ENCODE measurements at regions not wholly inside any gene's neighbourhood (a gene's known extent, or its start where the extent isn't known, plus 50 kb on each side); places are given as distances from the start of the nearest gene placed in this dataset.

DNA sequence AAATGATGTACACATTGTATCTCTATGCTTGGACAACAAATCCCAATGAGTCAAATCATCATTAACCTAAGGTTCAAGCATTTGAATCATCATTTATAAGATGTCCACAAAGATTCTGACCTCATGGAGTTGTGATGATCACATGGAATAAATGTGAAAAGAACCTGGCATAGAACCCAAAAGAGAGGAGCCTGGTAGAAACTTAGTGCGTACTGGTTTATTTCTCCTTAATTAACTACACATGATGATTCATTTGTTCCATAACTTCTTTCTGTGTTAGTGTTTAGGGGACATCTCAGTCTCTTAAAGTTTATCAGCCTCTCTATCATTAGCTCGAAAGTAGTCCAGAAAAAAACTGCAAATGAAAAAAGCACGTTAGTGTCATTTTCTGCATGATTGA lies 411.6 kb downstream of the BRINP1 start:
- Histone ChIP-seq H3K9me3 (ENCODE audit: insufficient read depth, low read depth, low read length) (no peaks in the 10 kb centered on the region), H3K4me3 (ENCODE audit: low read length, poor library complexity, severe bottlenecking) (no peak overlapping the region), H2AFZ (ENCODE audit: low read length) (no peak overlapping the region), H3F3A (ENCODE audit: low read depth) (no peaks in the 10 kb centered on the region), H3K9me2 (replicated peaks; ENCODE audit: low read depth, low read length) (no peaks in the 10 kb centered on the region), H4K20me1 (ENCODE audit: insufficient read depth, low read length, poor library complexity, severe bottlenecking) (no peaks in the 10 kb centered on the region), H3K27me3 (ENCODE audit: insufficient read depth, low read length, poor library complexity, severe bottlenecking) (no peaks in the 10 kb centered on the region), H3K4me2 (ENCODE audit: low read depth, low read length, poor library complexity, severe bottlenecking) (no peak overlapping the region), H3K79me2 (ENCODE audit: insufficient read depth, low read length) (no peaks in the 10 kb centered on the region), H3K36me3 (ENCODE audit: insufficient read depth, low read length) (no peaks in the 10 kb centered on the region), H3K4me1 (ENCODE audit: insufficient read depth, low read length, poor library complexity, severe bottlenecking) (no peaks in the 10 kb centered on the region), H3K9ac (ENCODE audit: low read depth, low read length, poor library complexity, severe bottlenecking) (no peak overlapping the region)
- no peak for TF ChIP-seq EZH2phosphoT487 (IDR thresholded peaks at IDR 0.05; ENCODE audit: borderline replicate concordance)
- TF ChIP-seq, protein P1, sequence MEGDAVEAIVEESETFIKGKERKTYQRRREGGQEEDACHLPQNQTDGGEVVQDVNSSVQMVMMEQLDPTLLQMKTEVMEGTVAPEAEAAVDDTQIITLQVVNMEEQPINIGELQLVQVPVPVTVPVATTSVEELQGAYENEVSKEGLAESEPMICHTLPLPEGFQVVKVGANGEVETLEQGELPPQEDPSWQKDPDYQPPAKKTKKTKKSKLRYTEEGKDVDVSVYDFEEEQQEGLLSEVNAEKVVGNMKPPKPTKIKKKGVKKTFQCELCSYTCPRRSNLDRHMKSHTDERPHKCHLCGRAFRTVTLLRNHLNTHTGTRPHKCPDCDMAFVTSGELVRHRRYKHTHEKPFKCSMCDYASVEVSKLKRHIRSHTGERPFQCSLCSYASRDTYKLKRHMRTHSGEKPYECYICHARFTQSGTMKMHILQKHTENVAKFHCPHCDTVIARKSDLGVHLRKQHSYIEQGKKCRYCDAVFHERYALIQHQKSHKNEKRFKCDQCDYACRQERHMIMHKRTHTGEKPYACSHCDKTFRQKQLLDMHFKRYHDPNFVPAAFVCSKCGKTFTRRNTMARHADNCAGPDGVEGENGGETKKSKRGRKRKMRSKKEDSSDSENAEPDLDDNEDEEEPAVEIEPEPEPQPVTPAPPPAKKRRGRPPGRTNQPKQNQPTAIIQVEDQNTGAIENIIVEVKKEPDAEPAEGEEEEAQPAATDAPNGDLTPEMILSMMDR (conservative IDR thresholded peaks at IDR 0.05; ENCODE audit: low read length), result no peak

DNA sequence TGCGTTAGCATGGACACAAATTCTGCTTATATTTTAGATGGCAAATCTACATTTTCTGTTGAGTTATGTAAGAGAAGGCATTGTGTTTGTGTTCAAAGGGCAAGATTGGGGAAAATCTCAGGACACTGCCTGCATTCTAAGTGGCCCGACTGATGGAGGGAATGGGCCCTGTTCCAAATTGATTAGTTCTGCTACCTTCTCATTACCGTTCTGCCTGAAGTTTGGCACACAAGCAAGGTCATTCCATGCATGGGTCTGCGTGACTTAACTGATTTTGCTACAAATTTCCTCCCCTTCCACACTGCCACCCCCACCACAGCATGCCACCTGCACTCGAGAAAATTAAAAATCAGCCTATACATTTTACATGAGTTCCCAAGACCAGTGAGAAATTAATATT lies 409.9 kb downstream of the BRINP1 start:
- no peaks in the 10 kb centered on the region for H3K79me2 ChIP-seq (ENCODE audit: insufficient read depth, low read length)

DNA sequence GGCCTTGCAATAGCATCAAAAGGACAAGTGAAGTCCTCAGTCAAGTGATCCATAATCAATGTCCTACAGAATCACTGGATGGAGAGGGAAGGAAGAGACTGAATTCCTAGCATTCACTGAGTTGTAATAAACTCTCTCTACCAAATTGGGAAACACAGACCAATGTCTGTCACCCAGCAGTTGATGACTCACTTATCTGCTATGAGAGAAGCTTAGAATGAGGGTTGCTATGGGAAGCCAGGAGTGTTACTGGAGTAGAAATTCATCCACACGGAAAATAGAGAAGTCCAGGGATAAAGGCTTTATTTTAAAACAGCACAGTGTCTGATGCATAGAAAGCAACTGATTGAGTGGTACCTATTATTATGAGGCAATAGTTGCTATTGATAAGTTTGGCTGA lies 407.4 kb downstream of the BRINP1 start:
- no peaks in the 10 kb centered on the region for H3K27me3 ChIP-seq (ENCODE audit: insufficient read depth, low read length, poor library complexity, severe bottlenecking)
- no peaks in the 10 kb centered on the region for H3K9me3 ChIP-seq (ENCODE audit: insufficient read depth, low read depth, low read length)
- no peak overlapping the region for H2AFZ ChIP-seq (ENCODE audit: low read length)
- no peak for TF ChIP-seq EZH2phosphoT487 (IDR thresholded peaks at IDR 0.05; ENCODE audit: borderline replicate concordance)
- TF ChIP-seq, protein P1 (conservative IDR thresholded peaks at IDR 0.05; ENCODE audit: low read length), result no peak
- no peak overlapping the region for H3K9ac ChIP-seq (ENCODE audit: low read depth, low read length, poor library complexity, severe bottlenecking)
- no peaks in the 10 kb centered on the region for H4K20me1 ChIP-seq (ENCODE audit: insufficient read depth, low read length, poor library complexity, severe bottlenecking)
- no peaks in the 10 kb centered on the region for H3K9me2 ChIP-seq (replicated peaks; ENCODE audit: low read depth, low read length)
- no peak overlapping the region for H3K4me2 ChIP-seq (ENCODE audit: low read depth, low read length, poor library complexity, severe bottlenecking)
- H3K4me3 ChIP-seq (ENCODE audit: low read length, poor library complexity, severe bottlenecking), result no peak overlapping the region
- H3K4me1 ChIP-seq (ENCODE audit: insufficient read depth, low read length, poor library complexity, severe bottlenecking), result no peaks in the 10 kb centered on the region
- no peaks in the 10 kb centered on the region for H3K79me2 ChIP-seq (ENCODE audit: insufficient read depth, low read length)
- H3K36me3 ChIP-seq (ENCODE audit: insufficient read depth, low read length), result no peaks in the 10 kb centered on the region
- H3F3A ChIP-seq (ENCODE audit: low read depth), result no peaks in the 10 kb centered on the region

More for the DNA sequence above, 409.9 kb downstream of the BRINP1 start:
- Histone ChIP-seq H3K4me2 (ENCODE audit: low read depth, low read length, poor library complexity, severe bottlenecking) (no peak overlapping the region), H3K4me3 (ENCODE audit: low read length, poor library complexity, severe bottlenecking) (no peak overlapping the region), H3K4me1 (ENCODE audit: insufficient read depth, low read length, poor library complexity, severe bottlenecking) (no peaks in the 10 kb centered on the region), H3K9ac (ENCODE audit: low read depth, low read length, poor library complexity, severe bottlenecking) (no peak overlapping the region), H3K9me2 (replicated peaks; ENCODE audit: low read depth, low read length) (no peaks in the 10 kb centered on the region), H3K27me3 (ENCODE audit: insufficient read depth, low read length, poor library complexity, severe bottlenecking) (no peaks in the 10 kb centered on the region), H3K36me3 (ENCODE audit: insufficient read depth, low read length) (no peaks in the 10 kb centered on the region), H3F3A (ENCODE audit: low read depth) (no peaks in the 10 kb centered on the region), H3K9me3 (ENCODE audit: insufficient read depth, low read depth, low read length) (no peaks in the 10 kb centered on the region), H2AFZ (ENCODE audit: low read length) (no peak overlapping the region), H4K20me1 (ENCODE audit: insufficient read depth, low read length, poor library complexity, severe bottlenecking) (no peaks in the 10 kb centered on the region)
- TF ChIP-seq EZH2phosphoT487 (IDR thresholded peaks at IDR 0.05; ENCODE audit: borderline replicate concordance), result no peak
- TF ChIP-seq, protein P1 (conservative IDR thresholded peaks at IDR 0.05; ENCODE audit: low read length), result no peak
